Thymus (tissue), 11 donors: ENCODE measurements at regions not wholly inside any gene's neighbourhood (a gene's known extent, or its start where the extent isn't known, plus 50 kb on each side); places are given as distances from the start of the nearest gene placed in this dataset.
"Not testable (repeated sequence)": the region's sequence is repeated elsewhere in the genome, so short reads cannot be mapped to it uniquely, and the experiment has no call there.

Source experiments
- DNase-seq, 9 donors: peaks; one replicate each; pipeline ENCODE4 v3.0.0-alpha.2; 2013; ENCODE audit warnings: low spot score in 9 of 9, low read depth in 6 of 9, missing footprints in 1 of 9
- H3K27ac ChIP-seq, 2 donors: one replicate each; pipeline ENCODE4 v1.5.1; 2013; ENCODE audit warnings: control low read depth in 1 of 2, low read depth in 1 of 2, low read length in 1 of 2, mild to moderate bottlenecking in 1 of 2, moderate library complexity in 1 of 2
- H3K27me3 ChIP-seq, 2 donors: one replicate each; pipeline ENCODE4 v1.5.1; 2013; ENCODE audit warnings: low read length in 1 of 2; ENCODE audit not compliant: control insufficient read depth in 2 of 2, insufficient read depth in 1 of 2
- H3K36me3 ChIP-seq, 2 donors: one replicate each; pipeline ENCODE4 v1.5.1; 2013; ENCODE audit warnings: low read length in 1 of 2, mild to moderate bottlenecking in 1 of 2, moderate library complexity in 1 of 2; ENCODE audit not compliant: control insufficient read depth in 2 of 2, insufficient read depth in 2 of 2
- H3K4me1 ChIP-seq, 2 donors: one replicate each; pipeline ENCODE4 v1.5.1; 2013; ENCODE audit warnings: low read length in 2 of 2; ENCODE audit not compliant: control insufficient read depth in 2 of 2, insufficient read depth in 2 of 2
- H3K4me3 ChIP-seq, 2 donors: one replicate each; pipeline ENCODE4 v1.5.1; 2013; ENCODE audit warnings: low read length in 2 of 2, control low read depth in 1 of 2, mild to moderate bottlenecking in 1 of 2
- H3K9me3 ChIP-seq, 2 donors: one replicate each; pipeline ENCODE4 v1.5.1; 2013; ENCODE audit warnings: low read length in 1 of 2, mild to moderate bottlenecking in 1 of 2; ENCODE audit not compliant: control insufficient read depth in 2 of 2, insufficient read depth in 1 of 2
- WGBS: extraction: QIAGEN DNeasy Blood & Tissue Kit; methylation state at CpG from one replicate; pipeline ENCODE4 v1.1.7; 2013; 5-methylcytosine and 5-hydroxymethylcytosine counted together
- donor health status: healthy.

- not testable (repeated sequence) for H3K27me3 ChIP-seq, H3K4me3 ChIP-seq, DNase-seq, H3K4me1 ChIP-seq, H3K36me3 ChIP-seq, H3K27ac ChIP-seq
- H3K9me3 ChIP-seq = peaks cover under 1 to 12% of the 10 kb centered on the region in 2 donors
- 97% methylated on average over 15 of the region's 39 CpGs for WGBS
Measured at GRCh38 chr17:22405080-22405479, 712.8 kb downstream of the KCNJ18 start.

- no peaks in the 10 kb centered on the region for H3K36me3 ChIP-seq
- 86% methylated on average over 52 of the region's 52 CpGs for WGBS
Measured at GRCh38 chr17:22409160-22409751, 716.9 kb downstream of the KCNJ18 start.

GRCh38 chr17:22410136-22410535 lies 717.8 kb downstream of the KCNJ18 start:
- no peak for DNase-seq
- peaks cover 5 to 32% of the 10 kb centered on the region in 2 donors for H3K9me3 ChIP-seq
- no peak overlapping the region for H3K27ac ChIP-seq

More at GRCh38 chr17:22409160-22409751, 716.9 kb downstream of the KCNJ18 start:
- no peaks in the 10 kb centered on the region for H3K27me3 ChIP-seq
- H3K9me3 ChIP-seq = peaks cover 5 to 32% of the 10 kb centered on the region in 2 donors
- no peaks in the 10 kb centered on the region for H3K4me1 ChIP-seq
- no peak overlapping the region for H3K4me3 ChIP-seq
- DNase-seq = no peak
- H3K27ac ChIP-seq = no peak overlapping the region

GRCh38 chr17:22411185-22411784 lies 719.0 kb downstream of the KCNJ18 start:
- no peak overlapping the region for H3K4me3 ChIP-seq
- no peaks in the 10 kb centered on the region for H3K27me3 ChIP-seq
- H3K36me3 ChIP-seq = no peaks in the 10 kb centered on the region
- 90% methylated on average over 38 of the region's 38 CpGs for WGBS
- H3K27ac ChIP-seq = no peak overlapping the region
- no peaks in the 10 kb centered on the region for H3K4me1 ChIP-seq
- DNase-seq = no peak
- H3K9me3 ChIP-seq = peaks cover 5 to 32% of the 10 kb centered on the region in 2 donors

More at GRCh38 chr17:22410136-22410535, 717.8 kb downstream of the KCNJ18 start:
- Histone ChIP-seq H3K4me1 (no peaks in the 10 kb centered on the region), H3K36me3 (no peaks in the 10 kb centered on the region), H3K27me3 (no peaks in the 10 kb centered on the region), H3K4me3 (no peak overlapping the region)
- WGBS = 86% methylated on average over 14 of the region's 14 CpGs

- Histone ChIP-seq H3K4me1 (no peaks in the 10 kb centered on the region), H3K27me3 (no peaks in the 10 kb centered on the region), H3K36me3 (no peaks in the 10 kb centered on the region), H3K27ac (no peak overlapping the region), H3K4me3 (no peak overlapping the region), H3K9me3 (peaks cover 0 to 7% of the 10 kb centered on the region in 2 donors)
- 74% methylated on average over 52 of the region's 53 CpGs for WGBS
- DNase-seq = no peak
Measured at GRCh38 chr17:22435231-22435974, 743.1 kb downstream of the KCNJ18 start.

GRCh38 chr17:22441776-22442175 lies 749.5 kb downstream of the KCNJ18 start:
- peaks cover 2 to 22% of the 10 kb centered on the region in 2 donors for H3K9me3 ChIP-seq
- 79% methylated on average over 7 of the region's 7 CpGs for WGBS
- DNase-seq = no peak
- no peaks in the 10 kb centered on the region for H3K36me3 ChIP-seq
- no peaks in the 10 kb centered on the region for H3K4me1 ChIP-seq
- no peak overlapping the region for H3K4me3 ChIP-seq
- H3K27ac ChIP-seq = no peak overlapping the region
- H3K27me3 ChIP-seq = no peaks in the 10 kb centered on the region

GRCh38 chr17:22443061-22443460 lies 750.7 kb downstream of the KCNJ18 start:
- H3K36me3 ChIP-seq = no peaks in the 10 kb centered on the region
- H3K27ac ChIP-seq = no peak overlapping the region
- no peaks in the 10 kb centered on the region for H3K4me1 ChIP-seq
- H3K9me3 ChIP-seq = peaks cover 2 to 25% of the 10 kb centered on the region in 2 donors
- H3K4me3 ChIP-seq = no peak overlapping the region
- no peak for DNase-seq
- 89% methylated on average over 6 of the region's 6 CpGs for WGBS
- H3K27me3 ChIP-seq = no peaks in the 10 kb centered on the region

- peaks cover 6 to 18% of the 10 kb centered on the region in 2 donors for H3K9me3 ChIP-seq
- no peak for DNase-seq
- H3K36me3 ChIP-seq = no peaks in the 10 kb centered on the region
- 93% methylated on average over 19 of the region's 19 CpGs for WGBS
- H3K27ac ChIP-seq = no peak overlapping the region
- no peaks in the 10 kb centered on the region for H3K4me1 ChIP-seq
- H3K4me3 ChIP-seq = no peak overlapping the region
- no peaks in the 10 kb centered on the region for H3K27me3 ChIP-seq
Measured at GRCh38 chr17:22453181-22453580, 760.9 kb downstream of the KCNJ18 start.
